Activated T-cell treated with anti-CD3 and anti-CD28 coated beads, Interleukin-2, amount 50 U/mL, for 72 hours (primary cell): ENCODE measurements at regions not wholly inside any gene's neighbourhood (a gene's known extent, or its start where the extent isn't known, plus 50 kb on each side); places are given as distances from the start of the nearest gene placed in this dataset.
A peak's percentile ranks its signal among the peaks of the same experiment; 100 is the strongest.

Experiments
- ATAC-seq, 2 donors: fragments of 150-1000 bp; cut with Tn5 transposase; replicated peaks in 1 of 2; 2 replicates each; pipeline ENCODE4 v1.10.0; 2021; ENCODE audit warnings: moderate library complexity in 2 of 2, mild to moderate bottlenecking in 1 of 2
- DNase-seq, 2 donors: peaks; one replicate each; pipeline ENCODE4 v3.0.0; 2021 to 2022; ENCODE audit warnings: mixed read lengths in 1 of 2
- H3K27ac Mint-ChIP-seq: one replicate; pipeline ENCODE4 v1.8.0; 2022; ENCODE audit warnings: mild to moderate bottlenecking, moderate library complexity, mixed read lengths
- H3K27me3 Mint-ChIP-seq: one replicate; pipeline ENCODE4 v1.8.0; 2022; ENCODE audit warnings: low read depth, mixed read lengths
- H3K36me3 Mint-ChIP-seq, 2 donors: one replicate each; pipeline ENCODE4 v1.8.0; 2022; ENCODE audit warnings: mixed read lengths in 2 of 2, mild to moderate bottlenecking in 1 of 2; ENCODE audit not compliant: insufficient read depth in 2 of 2
- H3K4me1 Mint-ChIP-seq: one replicate; pipeline ENCODE4 v1.8.0; 2022; ENCODE audit warnings: low read depth, mixed read lengths
- H3K4me3 Mint-ChIP-seq, 2 donors: one replicate each; pipeline ENCODE4 v1.8.0; 2022; ENCODE audit warnings: mild to moderate bottlenecking in 2 of 2, mixed read lengths in 2 of 2, moderate library complexity in 2 of 2
- H3K9me3 Mint-ChIP-seq, 2 donors: one replicate each; pipeline ENCODE4 v1.8.0; 2022; ENCODE audit warnings: mixed read lengths in 2 of 2

DNA sequence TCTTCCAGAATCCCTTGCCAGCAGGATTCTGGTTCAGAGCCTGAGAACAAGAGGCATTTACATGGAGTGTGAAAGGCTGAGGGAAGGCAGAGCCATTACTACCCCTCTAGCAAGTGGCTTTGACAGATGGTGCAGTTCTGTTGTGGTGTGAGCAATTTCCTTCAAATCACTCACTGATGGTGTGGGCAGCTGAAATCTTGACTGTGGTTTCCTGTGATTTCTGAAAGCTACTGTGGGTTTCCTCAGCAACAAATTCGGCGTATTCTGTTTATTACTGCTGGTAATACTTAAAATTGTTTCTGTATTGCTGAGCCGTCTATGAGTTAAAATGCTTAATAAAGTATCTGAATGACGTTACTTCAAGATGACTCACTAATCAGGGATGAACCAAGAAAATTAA is 181.5 kb upstream of the TCF21 start:
- H3K27ac Mint-ChIP-seq = no peak overlapping the region
- DNase-seq (peak in 1 of 2 donors; percentile 3), ATAC-seq (peak in 1 of 2 donors; percentile 59)
- no peak overlapping the region for H3K4me3 Mint-ChIP-seq
- peaks cover 3% of the 10 kb centered on the region in 2 donors for H3K9me3 Mint-ChIP-seq
- peaks cover 3% of the 10 kb centered on the region for H3K27me3 Mint-ChIP-seq
- no peaks in the 10 kb centered on the region for H3K4me1 Mint-ChIP-seq
- H3K36me3 Mint-ChIP-seq = peaks cover 0 to 2% of the 10 kb centered on the region in 2 donors

DNA sequence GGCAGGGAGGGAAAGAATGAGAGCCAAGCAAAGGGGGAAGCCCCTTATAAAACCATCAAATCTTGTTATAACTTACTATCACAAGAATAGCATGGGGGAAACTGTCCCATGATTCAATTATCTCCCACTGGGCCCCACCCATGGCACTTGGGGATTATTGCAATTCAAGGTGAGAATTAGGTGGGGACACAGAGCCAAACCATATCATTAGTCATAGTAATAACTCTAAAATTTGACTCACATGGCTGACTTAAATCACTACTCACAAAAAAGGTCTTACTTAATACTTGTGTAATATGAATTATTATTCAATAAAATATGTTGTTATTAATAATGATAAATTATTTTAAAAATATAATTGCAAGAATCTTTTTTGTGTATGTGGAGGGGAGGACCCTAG is 178.1 kb upstream of the TCF21 start:
- no peak overlapping the region for H3K27ac Mint-ChIP-seq
- H3K36me3 Mint-ChIP-seq = no peaks in the 10 kb centered on the region
- no peak for DNase-seq
- H3K27me3 Mint-ChIP-seq = no peaks in the 10 kb centered on the region
- no peak for ATAC-seq
- H3K4me3 Mint-ChIP-seq = no peak overlapping the region
- peaks cover 3% of the 10 kb centered on the region in 2 donors for H3K9me3 Mint-ChIP-seq
- no peaks in the 10 kb centered on the region for H3K4me1 Mint-ChIP-seq

DNA sequence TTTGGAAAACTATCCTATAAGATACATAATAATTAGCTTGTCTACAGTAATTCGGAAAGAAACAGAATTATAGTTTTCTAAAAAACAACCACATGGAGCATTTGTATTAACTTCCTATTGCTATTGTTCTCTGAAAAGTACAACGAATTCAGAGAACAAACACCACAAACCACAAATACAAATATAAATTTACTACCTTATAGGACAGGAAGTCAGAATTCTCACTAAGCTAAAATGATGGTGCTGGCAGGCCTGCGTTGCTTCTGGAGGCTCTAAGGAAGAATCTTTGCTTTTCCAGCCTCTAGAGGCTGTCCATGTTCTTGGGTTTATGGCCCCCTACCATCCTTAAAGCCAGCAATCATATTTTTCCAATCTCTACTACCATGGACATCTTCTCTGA is 173.6 kb upstream of the TCF21 start:
- Mint-ChIP-seq H3K36me3 (no peaks in the 10 kb centered on the region), H3K4me3 (no peak overlapping the region), H3K4me1 (no peaks in the 10 kb centered on the region), H3K27ac (no peak overlapping the region), H3K27me3 (no peaks in the 10 kb centered on the region), H3K9me3 (no peaks in the 10 kb centered on the region)
- DNase-seq = no peak
- no peak for ATAC-seq

DNA sequence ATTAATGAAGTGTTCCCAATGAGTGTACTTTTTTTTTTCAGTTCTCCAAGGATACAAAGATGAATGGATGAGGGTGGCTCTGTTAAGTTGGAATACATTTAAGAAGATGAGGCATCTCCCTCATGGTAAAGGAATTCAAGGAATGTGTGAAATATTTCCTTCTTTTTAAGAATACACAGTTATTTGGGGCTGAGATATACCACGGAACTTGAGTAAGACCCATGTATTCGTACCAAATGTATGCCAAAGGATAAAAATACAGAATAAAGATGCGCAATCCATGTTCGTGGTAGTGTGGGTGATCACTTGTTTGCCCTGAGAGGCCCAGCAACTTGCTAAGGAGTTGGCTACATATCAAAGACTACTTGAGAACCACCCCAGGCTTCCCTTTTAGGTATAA is 164.2 kb upstream of the TCF21 start:
- ATAC-seq = no peak
- Mint-ChIP-seq H3K27ac (no peak overlapping the region), H3K9me3 (peaks cover 0 to 4% of the 10 kb centered on the region in 2 donors), H3K4me1 (no peaks in the 10 kb centered on the region), H3K36me3 (no peaks in the 10 kb centered on the region), H3K27me3 (peaks cover 7% of the 10 kb centered on the region), H3K4me3 (no peak overlapping the region)
- no peak for DNase-seq

DNA sequence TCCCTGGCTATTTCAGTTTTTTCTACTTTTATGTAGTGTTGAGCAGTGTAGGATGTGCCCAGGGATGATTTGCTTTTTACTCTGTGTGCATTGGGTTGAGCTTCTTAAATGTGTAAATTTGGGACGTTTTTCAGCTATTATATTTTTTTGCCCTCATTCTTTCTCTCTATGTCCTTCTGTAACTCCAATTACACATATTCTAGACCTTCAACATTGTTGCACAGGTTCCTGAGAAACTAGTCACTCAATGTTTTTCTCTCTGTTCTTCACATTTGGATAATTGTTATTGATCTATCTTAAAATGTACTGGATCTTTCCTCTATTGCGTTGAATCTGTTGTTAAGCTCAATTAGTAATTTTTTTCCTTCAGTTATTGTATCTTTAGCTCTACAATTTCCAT is 162.7 kb upstream of the TCF21 start:
- no peak for DNase-seq
- no peaks in the 10 kb centered on the region for H3K4me1 Mint-ChIP-seq
- H3K4me3 Mint-ChIP-seq = no peak overlapping the region

DNA sequence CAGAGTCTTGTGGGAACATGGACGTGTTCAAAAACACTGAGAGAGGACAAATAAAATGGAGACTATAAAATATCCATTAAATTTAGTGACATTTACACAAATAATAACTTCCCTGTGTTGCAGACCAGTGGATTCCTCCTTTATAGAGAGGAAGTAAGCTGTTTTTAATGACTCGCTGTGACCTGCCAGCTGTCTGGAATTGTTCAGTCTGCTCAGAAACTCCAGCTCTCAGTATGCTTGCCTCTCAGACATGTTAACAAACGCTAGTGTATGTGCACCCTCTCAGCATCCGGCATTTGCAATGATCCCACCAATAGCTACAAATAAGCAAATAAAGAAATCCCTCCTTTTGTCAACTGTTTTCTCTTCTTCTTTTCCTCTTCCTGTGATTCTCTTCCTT is 158.0 kb upstream of the TCF21 start:
- Mint-ChIP-seq H3K27ac (no peak overlapping the region), H3K36me3 (no peaks in the 10 kb centered on the region), H3K4me3 (no peak overlapping the region), H3K4me1 (no peaks in the 10 kb centered on the region), H3K9me3 (peaks cover 0 to 3% of the 10 kb centered on the region in 2 donors), H3K27me3 (no peaks in the 10 kb centered on the region)
- DNase-seq (no peak), ATAC-seq (no peak)

More for the DNA sequence above, 162.7 kb upstream of the TCF21 start:
- H3K9me3 Mint-ChIP-seq = peaks cover 0 to 4% of the 10 kb centered on the region in 2 donors
- H3K27ac Mint-ChIP-seq = no peak overlapping the region
- peaks cover 7% of the 10 kb centered on the region for H3K27me3 Mint-ChIP-seq
- ATAC-seq = no peak
- H3K36me3 Mint-ChIP-seq = no peaks in the 10 kb centered on the region

DNA sequence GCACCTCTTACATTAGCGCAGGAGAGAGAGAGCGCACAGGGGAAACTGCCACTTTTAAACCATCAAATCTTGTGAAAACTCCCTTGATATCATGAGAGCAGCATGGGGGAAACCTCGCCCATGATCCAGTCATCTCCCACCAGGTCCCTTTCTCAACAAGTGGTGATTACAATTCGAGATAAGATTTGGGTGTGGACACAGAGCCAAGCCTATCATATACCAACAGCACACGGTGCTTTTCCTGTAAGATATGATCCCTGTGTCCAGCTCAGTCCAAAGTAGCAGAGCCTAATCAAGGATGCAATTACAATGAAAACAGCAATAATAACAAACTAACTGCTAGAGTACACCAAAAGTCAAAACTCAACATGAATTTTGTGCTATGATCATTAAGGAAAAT is 148.7 kb upstream of the TCF21 start:
- Mint-ChIP-seq H3K27ac (no peak overlapping the region), H3K4me1 (no peaks in the 10 kb centered on the region), H3K4me3 (no peak overlapping the region), H3K27me3 (peaks cover 5% of the 10 kb centered on the region), H3K9me3 (no peaks in the 10 kb centered on the region), H3K36me3 (no peaks in the 10 kb centered on the region)
- DNase-seq (no peak), ATAC-seq (no peak)

DNA sequence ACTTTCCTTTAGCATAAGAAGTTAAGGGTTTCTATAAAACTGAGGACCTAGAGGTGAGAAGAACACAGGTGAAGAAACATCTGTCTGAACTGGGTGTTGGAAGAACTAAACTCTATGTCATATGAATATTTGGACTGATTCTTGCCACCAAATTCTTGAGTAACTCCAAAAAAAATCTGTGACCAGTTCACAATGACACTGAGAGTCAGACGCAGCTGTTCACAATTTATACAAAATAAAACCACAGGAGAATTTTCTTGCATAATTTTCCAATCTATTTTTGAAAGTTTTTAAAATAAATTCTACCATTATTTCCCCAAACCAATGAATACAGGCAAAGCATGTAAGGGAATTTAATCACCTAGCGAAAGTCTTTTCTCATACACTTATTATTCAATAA is 148.1 kb upstream of the TCF21 start:
- peaks cover 5% of the 10 kb centered on the region for H3K27me3 Mint-ChIP-seq
- H3K36me3 Mint-ChIP-seq = no peaks in the 10 kb centered on the region
- H3K4me3 Mint-ChIP-seq = no peak overlapping the region
- DNase-seq (no peak), ATAC-seq (no peak)
- H3K27ac Mint-ChIP-seq = no peak overlapping the region
- no peaks in the 10 kb centered on the region for H3K4me1 Mint-ChIP-seq
- H3K9me3 Mint-ChIP-seq = no peaks in the 10 kb centered on the region

DNA sequence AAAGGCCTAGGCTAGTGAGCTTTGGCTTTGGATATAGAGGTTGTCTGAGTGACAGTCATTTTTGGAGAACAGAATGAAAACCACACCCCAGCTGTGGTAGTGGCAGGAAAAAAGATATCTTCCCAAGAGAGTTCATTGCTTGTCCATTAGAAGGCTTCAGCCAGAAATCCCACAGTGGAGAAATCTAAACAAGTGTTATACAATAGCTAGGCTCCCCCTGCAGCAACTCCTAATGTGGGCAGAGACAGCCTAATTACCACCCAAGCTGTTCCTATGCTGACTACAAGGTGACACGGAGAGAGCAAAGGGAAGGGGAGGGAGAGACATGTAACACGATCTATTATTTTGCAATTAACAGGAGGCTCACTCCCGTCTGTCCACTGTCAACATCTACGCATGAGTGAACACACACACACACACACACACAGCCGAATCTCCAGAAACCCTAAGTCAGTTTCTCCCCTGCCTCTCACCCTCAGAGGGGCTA is 147.5 kb upstream of the TCF21 start:
- Mint-ChIP-seq H3K4me3 (no peak overlapping the region), H3K4me1 (no peaks in the 10 kb centered on the region), H3K9me3 (no peaks in the 10 kb centered on the region), H3K36me3 (no peaks in the 10 kb centered on the region), H3K27ac (no peak overlapping the region), H3K27me3 (peaks cover 5% of the 10 kb centered on the region)
- ATAC-seq (no peak), DNase-seq (no peak)

DNA sequence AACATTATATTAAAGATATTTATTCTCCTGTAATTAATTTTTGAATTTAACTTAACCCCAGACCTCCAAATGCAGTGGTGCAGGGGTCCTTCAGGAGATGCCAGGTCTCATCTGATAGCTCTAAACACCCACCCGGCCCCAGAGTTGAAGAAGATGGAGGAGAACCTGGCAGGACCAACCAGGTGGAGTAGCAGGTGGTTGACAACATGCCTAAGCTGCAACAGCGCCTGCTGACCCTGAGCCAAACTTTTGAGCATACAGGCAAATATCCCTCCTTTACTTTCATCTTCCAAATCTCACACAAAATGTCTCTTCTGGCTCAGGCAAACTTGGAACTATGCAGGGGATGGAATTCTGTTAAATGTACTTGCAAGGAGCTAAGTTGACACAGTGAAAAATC is 145.3 kb upstream of the TCF21 start:
- H3K4me1 Mint-ChIP-seq = no peaks in the 10 kb centered on the region
- no peaks in the 10 kb centered on the region for H3K36me3 Mint-ChIP-seq
- ATAC-seq = no peak

DNA sequence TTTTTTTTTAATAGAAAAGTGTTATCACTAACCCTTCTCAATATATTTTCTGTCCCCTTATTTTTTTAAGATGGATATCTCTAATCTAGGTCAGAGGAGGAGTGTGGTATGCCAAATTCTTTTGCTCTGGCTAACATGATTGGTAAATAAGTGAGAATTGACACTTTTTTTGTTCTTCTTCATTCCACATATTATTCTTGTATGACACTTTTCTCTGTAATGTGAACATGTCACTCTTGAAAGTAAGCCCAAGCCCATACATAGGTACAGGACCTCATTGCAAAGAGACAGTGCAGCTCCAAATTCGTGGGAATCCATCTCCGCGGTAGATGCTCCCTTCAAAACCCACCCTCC is 142.5 kb upstream of the TCF21 start:
- H3K27me3 Mint-ChIP-seq = no peaks in the 10 kb centered on the region
- H3K4me3 Mint-ChIP-seq = no peak overlapping the region
- H3K9me3 Mint-ChIP-seq = no peaks in the 10 kb centered on the region
- H3K4me1 Mint-ChIP-seq = no peaks in the 10 kb centered on the region
- DNase-seq = no peak
- H3K27ac Mint-ChIP-seq = no peak overlapping the region
- H3K36me3 Mint-ChIP-seq = no peaks in the 10 kb centered on the region
- no peak for ATAC-seq

More for the DNA sequence above, 145.3 kb upstream of the TCF21 start:
- H3K9me3 Mint-ChIP-seq = no peaks in the 10 kb centered on the region
- peaks cover 5% of the 10 kb centered on the region for H3K27me3 Mint-ChIP-seq
- H3K4me3 Mint-ChIP-seq = no peak overlapping the region
- DNase-seq = no peak
- H3K27ac Mint-ChIP-seq = no peak overlapping the region

DNA sequence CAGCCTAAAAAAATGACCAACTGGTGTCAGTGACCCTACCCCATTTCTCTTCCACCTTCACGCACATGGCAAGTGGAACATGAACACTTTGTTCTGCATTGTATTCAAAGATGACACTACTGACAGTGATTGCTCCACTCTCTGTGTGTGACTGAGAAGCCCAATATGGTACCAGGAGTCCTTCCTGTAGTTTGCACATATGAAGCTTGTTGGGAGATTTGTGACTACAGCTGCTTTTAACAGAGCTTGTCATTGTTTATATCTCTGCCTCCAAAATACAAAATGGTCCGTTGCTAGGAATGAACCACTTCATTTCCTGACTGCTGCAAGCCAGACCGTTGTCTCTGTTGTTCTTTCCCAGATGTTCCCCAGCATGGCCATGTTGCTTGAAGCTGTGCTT is 140.3 kb upstream of the TCF21 start:
- no peak overlapping the region for H3K4me3 Mint-ChIP-seq
- H3K9me3 Mint-ChIP-seq = no peaks in the 10 kb centered on the region
- no peak for ATAC-seq
- H3K27ac Mint-ChIP-seq = no peak overlapping the region
- no peaks in the 10 kb centered on the region for H3K27me3 Mint-ChIP-seq
- no peaks in the 10 kb centered on the region for H3K4me1 Mint-ChIP-seq
- H3K36me3 Mint-ChIP-seq = no peaks in the 10 kb centered on the region
- no peak for DNase-seq

DNA sequence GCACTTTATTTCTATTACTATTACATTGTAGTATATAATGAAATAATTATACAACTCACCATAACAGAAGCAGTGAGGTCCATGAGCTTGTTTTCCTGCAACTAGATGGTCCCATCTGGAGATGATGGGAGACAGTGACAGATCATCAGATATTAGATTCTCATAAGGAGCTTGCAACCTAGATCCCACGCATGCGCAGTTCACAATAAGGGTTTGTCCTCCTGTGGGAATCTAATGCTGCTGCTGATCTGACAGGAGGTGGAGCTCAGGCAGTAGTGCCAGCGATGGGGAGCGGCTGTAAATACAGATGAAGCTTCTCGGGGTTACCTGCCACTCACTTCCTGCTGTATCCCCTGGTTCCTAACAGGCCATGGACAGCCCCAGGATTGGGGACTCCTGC is 139.5 kb upstream of the TCF21 start:
- no peak overlapping the region for H3K27ac Mint-ChIP-seq
- ATAC-seq = no peak
- no peaks in the 10 kb centered on the region for H3K27me3 Mint-ChIP-seq
- H3K9me3 Mint-ChIP-seq = no peaks in the 10 kb centered on the region
- DNase-seq = no peak
- H3K4me3 Mint-ChIP-seq = no peak overlapping the region
- H3K36me3 Mint-ChIP-seq = no peaks in the 10 kb centered on the region
- no peaks in the 10 kb centered on the region for H3K4me1 Mint-ChIP-seq

DNA sequence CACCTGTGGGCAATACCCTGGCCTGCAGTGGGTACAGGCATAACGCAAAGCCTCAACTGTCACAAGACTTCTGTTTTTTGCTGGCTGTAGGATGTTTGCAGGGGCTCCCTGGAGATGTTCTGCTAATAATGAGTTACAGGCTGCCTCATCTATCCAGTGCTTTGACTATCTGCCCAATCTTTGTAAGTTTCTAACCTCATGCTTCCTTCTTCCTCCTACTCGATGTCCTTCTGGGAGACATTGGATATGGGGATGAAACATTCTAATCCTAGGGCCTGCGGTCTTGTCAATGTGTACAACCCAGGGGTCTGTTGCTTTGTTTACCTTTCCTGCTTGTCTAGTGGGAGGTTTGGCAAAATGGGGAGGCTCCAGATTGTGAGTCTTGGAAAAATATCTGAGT is 136.8 kb upstream of the TCF21 start:
- ATAC-seq (no peak), DNase-seq (no peak)
- Mint-ChIP-seq H3K27ac (no peak overlapping the region), H3K36me3 (no peaks in the 10 kb centered on the region), H3K9me3 (no peaks in the 10 kb centered on the region), H3K4me1 (no peaks in the 10 kb centered on the region), H3K27me3 (peaks cover 7% of the 10 kb centered on the region), H3K4me3 (no peak overlapping the region)
